TTC549 (cell line): ENCODE measurements at regions not wholly inside any gene's neighbourhood (a gene's known extent, or its start where the extent isn't known, plus 50 kb on each side); places are given as distances from the start of the nearest gene placed in this dataset.
"Not testable (repeated sequence)": the region's sequence is repeated elsewhere in the genome, so short reads cannot be mapped to it uniquely, and the experiment has no call there.

Experiments used
- FAIRE-seq: peaks from 2 replicates; lab custom pipeline; 2012; peaks lifted over from hg19 to GRCh38; lab: Jason Lieb, UNC

DNA sequence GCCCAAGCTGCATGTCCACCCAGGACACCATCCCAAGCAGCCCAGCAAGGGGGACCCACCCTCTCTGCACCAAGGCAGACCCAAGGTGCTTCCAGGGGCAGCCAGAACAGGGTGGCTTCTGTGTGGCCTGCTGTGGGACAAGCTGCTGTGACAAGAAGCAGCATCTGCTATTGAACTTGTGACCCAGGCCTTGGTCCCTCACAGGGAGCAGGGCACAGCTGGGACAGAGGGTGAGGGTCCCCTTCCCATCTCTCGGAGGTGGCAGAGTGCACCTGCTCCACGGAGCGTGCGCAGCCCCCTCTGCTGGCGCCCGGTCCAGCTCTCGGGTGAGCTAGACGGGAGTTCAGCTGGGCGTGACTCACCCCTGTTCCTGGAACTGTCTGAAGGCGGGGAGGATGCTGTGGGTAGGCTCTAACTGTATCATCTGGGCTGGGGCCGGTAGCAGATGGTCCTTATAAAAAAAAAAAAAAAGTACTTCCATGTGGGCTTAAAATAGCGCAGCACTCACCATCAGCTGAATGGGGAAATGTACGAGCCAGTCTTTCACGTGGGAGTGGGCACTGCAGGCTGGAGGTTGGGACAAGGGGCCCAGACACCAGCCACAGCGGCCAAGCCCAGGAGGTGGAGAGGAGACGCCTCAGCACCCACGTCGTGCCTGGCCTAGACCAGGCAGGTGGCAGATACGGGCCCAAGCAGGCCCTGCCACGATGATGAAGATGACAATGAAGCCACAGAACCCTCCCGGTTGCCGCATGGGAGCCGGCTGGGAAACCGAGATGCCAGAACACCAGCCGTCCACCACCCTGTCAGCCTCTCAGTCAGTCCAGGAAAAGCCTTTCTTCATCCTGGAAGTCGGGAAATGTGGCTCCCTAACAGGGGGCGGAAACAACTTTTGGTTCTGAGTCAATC, 136.8 kb upstream of the ID2 start:
- no peak for FAIRE-seq

DNA sequence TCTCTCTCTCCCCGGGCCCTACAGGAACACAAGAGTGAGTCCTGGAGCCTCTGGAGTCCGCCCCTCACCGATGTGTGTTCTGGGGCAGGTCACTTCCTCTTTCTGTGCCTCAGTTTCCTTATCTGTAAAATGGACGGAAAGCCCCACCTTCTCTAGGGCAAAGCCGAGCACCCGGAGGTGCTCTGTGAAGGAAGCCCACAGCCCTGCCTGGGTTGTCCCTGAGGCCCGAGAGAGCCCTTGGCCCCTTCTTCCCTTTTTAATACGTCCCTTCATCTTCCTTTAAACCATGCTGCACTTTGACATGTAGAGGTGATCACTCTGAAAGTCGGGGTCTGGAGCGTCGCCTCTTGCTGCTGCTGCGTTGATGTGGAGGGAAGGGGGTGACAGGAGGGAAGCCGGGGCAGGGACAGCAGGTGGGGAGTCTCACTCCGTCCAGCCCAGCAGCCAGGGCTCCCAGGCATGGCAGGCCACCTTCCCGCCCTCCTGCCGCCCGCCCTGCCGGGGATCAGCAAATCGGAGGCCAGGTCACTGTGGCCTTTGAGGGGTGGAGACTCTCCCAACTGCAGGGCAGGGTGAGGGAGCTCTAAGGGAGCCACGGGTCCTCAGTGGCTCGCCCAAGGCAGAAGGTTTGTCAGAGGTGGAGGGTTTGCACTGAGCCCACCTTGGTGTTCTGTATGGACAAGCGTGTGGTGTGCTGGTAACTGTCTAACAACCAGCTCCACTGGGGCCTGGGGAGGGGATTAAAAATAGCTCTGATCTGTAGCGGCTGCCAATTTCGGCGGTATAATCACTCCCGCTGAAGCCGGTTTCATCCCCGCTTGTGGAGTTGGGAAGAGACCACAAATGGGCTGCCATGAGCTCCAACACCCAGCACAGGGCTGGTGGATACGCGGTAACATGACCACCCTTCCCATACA, 135.9 kb upstream of the ID2 start:
- FAIRE-seq, result no peak

DNA sequence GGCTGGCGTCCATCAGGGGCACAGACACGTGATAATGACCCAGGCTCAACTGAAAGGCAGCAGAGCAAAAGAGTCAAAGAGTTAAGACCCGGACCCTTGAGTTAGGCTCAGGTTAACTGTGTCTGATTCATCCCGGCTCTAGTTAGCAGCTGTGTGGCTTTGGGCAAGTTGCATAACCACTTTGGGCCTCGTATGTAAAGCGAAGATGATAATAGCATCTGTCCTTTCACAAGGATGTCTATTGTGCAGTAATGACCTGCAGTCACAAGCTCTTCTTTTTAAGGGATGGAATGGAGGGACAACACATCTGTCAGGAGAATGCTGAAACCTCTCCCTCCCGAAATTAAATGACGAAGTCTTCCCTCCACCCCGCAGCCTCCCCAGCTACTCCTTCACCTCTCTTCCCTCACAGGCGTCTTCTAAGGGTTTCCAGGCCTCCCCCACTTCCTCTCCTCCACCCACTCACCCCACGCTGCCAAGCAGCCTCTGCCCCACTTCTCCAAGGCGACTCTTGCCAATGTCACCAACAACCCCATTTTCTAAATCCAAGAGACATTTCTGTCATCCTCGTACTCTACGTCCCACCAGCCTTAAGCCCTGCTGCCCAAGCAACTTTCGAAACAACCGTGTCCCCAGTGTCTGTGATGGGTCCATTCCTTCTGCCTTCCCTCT, 135.1 kb upstream of the ID2 start:
- no peak for FAIRE-seq

DNA sequence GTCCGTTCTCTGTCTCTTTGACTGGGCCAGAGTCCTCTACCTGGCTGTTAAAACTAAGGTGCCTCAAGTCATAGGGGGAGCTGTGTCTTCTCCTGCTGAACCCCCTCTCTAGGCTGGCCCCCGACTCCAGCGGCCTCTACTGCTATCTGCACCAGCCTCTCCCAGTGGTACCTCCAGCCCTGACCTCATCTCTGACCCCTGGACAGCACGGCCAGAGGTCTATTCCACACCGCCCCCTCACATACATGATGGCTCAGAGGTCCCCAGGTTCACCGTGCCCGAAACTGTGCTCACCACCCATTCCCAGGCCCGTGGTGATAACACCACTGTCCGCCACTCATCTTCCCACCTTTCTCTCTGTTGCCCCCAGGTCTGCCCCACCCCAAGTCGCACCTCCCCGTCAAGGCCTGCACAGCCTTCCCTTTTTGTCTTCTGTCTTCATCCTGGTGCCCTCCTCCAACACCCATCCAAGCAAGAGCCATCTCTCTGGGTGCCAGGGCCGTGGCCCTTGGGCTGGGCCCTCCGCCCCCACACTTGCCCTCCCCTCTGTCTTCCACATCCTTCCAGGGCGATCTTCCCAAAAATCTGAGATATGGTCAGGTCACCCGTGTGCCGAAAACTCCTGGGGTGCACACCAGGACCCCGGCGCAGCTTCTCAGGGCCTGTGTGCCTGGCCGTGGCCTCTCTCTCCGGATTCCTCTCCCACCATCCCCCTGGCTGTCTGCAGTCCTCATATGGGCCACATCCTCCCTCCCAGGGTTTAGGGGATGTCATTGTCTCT, 134.4 kb upstream of the ID2 start:
- no peak for FAIRE-seq

DNA sequence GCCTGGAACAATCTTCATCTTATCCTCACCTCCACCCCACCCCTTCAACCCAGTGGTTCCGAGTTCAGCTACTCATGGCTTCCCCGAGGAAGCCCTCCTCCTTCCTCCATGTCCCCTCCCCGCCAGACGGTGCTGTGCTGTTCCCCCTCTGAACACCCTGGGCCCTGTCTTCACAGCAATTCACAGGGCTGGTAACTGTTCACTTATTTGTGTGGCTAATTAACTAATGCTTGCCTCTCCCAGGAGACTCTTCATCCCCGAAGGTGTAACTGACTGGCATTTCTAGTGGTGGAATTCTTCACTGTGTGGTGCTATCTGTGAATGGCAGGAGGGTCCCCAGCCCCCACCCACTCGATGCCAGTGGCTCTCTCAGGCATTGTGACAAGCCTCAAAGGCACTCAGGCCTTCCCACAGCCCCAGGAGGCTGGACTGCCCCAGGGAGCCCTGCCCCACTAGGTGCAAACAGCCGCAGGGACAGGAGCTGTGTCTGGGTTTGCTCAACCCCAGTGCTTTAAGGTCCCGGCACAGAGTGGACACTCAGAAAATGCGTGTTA, 133.7 kb upstream of the ID2 start:
- FAIRE-seq, result no peak

DNA sequence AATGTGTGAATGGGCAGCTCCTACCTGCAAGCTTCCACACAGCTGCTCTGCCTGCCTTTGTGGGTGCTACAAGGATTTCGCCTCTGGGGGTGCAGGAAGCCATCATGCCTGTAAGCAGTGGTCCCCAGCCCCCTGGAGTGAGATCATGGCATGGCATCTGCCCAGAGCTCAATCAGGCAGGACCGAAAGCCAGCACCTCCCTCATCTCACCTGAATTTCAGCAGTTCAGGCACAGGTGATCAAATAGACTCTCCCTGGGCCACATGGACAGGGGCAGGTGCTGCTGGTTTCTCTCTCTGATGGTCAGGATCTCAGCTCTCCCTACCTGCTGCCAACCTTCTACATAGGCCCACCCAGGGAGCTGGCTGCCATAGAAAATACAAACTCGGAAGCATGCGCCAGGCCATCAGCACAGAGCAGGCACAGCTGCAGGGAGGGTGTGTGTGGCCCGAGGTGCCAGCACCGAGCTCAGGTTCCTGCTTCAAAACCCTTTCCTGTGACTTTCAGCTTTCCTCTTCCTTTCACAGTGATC, 133.2 kb upstream of the ID2 start:
- FAIRE-seq, result no peak

DNA sequence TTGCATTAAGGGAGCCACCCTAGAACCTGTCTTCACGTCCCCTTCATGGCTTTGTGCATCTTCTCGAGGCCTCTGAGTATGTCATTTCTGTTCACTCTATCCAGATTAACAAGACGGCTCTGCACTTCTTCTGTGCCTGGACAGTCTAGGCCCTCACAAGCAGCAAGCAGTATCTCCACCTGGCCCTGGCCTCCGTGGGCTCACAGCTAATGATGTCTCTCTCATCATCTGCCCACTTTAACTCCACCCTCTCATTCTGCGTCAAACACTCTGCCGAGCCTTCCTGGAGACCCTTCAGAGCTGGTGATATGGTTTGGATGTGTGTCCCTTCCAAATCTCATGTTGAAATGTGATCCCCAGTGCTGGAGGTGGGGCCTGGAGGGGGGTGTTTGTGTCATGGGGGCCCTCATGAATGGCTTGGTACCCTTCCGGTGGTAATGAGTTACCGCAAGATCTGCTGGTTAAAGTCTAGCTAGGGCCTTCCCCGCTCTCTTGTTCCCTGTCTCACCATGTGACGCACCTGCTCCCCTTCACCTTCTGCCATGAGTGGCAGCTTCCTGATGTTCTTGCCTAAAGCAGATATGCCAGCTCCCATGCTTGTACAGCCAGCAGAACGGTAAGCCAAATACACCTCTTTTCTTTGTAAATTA, 132.5 kb upstream of the ID2 start:
- FAIRE-seq, result no peak

DNA sequence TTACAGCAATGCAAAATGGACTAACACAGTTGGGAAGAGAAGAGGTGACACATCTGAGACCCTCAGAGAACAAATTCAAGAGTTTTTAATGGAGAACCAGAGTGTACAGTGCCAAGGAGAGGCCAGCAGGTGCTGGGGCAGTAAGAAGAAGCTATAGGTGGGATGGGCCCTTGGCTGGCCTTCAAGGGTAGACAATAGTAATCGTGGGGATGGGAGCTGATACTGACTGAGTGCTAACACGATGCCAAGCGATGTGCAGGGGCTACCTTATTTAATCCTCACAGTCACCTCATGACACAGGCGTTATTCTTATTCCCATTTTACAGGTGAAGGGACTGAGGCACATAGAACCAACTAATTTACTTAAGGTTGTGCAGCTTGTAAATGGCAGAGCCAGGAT, 131.9 kb upstream of the ID2 start:
- no peak for FAIRE-seq

DNA sequence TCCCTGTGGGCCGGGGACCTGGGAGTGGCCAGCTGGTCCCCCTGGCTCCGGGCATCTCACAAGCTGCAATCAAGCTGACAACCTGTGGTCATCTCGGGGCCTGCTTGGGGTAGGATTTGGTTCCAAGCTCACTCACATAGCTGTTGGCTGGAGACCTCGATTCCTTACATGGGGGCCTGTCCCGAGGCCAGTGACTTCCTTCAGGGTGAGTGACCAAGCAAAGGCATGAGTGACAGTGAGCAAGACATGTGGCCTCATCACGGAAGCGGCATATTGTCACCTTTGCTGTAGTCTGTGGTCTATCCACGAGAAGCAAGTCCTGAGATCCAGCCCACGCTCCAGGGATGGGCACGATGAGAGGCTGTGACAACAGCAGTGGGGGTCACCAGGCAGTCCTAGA, 131.4 kb upstream of the ID2 start:
- FAIRE-seq, result no peak

DNA sequence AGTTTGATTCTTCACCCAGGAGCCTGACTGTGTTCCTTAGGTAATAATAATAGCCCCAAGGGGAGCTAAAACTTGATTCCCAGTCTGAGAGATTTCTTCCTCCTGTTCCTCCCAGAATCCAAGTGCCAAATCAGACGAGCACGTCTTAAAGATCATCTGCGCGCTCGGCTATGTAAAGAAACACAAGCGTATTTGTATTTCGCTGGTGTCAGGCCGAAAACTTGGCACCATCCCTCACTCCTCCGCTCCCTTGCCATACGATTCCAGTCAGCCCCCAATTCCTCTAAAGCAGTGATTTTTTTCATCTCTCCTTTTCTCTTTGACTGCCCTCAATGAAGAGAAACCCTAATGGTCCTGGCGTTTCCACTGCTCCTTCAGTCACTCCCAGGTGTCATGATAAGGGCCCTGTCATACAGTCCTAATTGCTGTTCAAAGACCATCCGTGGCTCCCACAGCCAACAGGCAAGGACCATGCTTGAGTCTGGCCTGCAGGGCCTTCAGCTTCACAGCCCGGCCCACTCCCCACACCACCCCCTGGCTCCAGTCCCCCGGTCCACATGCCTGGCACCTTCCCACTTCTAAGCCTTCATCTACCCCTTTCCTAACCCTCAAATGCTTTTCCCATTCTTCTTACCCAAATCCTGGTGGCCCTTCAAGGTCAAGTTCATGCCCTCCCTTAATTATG, 130.8 kb upstream of the ID2 start:
- no peak for FAIRE-seq

DNA sequence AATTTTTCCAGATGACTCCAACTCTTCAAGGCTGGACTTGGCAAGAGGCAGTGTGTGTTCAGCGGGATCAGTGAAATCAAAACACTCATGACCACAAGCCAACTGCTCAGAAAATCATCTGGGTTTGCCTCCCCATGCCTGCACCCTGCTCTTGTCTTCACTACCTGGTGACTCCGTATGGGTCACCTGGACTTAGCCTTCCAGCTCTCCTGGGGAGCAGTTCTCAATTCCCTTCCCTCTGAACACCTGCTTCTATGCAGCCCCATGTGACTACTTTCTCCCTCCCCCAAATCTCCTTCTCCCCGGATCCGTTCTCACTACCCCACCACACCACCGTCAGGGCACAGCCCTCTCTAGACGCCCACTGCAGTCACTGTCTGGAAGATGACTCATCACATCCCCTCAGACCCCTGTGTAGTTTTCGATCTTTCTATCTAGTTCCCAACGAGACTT, 130.2 kb upstream of the ID2 start:
- no peak for FAIRE-seq

DNA sequence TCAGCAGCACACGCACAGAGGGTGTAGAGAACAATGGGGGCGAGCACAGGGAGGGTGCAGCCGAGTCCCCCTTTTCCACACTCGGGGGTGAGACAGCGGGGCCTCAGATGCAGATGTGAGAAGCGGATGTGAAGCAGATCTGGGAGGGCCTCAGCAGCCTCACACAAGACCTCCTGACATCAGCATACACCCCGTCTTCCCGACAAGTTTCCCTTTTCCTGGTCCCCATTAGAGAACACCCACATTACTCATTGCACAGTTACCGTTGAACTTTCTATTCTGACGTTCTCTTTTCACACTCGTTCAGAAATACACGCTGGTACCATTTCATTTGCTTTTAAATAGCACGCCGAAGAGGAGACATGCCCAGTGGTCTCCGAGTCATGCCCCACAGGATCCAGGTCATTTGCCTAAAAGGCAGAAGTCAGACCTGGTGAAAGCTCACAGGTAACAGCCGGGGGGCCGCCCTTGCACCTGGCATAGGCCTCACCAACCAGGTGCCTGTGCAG, 129.5 kb upstream of the ID2 start:
- no peak for FAIRE-seq

DNA sequence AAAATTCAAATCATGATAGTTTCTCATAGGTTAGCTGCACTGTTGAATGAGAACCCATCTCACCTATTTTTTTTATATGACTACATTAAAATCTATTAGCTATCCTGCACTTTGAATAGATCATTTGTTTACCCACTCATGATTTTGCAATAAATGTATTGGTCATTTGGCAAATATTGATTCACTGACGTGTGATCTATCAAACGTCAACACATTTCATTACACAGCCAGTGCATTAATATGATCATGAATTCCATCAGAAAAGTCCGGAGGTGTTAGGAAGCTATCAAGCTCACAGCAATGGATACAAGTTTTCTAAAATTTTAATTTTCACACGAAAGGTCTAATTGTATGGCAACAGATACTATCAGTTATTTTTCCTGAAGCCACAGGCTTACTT, 128.2 kb upstream of the ID2 start:
- FAIRE-seq, result no peak

DNA sequence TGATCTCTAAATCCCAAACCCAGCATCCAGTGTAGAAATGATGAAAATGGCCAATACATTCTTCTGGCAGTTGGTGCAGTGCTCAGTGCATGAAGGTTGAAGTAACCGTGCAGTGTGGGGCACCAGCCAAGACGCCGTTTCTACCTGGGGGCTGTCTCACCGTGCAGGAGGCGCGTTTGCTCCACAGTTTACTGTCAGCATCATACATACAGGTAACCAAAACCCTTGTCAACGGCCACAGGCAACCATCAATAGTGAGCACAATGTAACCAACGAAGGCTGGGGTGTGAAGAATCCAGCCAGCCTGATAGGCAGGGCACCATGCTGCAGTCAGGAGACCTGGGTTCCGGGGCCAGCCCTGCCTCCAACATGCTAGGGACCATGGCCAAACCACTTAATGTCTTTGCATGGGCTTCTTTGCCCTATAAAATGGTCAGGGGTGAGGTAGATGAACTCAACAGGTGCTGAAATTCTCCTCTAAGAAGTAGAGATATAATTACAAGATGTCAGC, 127.5 kb upstream of the ID2 start:
- no peak for FAIRE-seq

DNA sequence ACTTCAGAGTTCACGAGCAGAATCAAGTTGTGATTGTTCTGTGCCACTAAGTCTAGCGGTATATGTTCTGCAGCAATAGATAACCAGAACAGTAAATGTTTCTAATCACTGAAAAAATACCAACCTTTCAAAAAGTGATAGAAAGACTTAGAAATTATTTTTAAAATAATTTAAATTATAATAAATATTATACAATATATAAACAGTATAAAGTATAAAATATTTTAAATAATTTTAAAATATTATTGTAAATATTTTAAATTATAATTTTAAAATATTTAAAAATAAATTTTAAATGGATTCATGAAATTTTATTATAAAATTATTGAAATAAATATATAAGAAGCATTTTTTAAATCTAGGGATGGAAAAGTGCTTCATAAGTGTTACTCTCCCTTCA, 126.3 kb upstream of the ID2 start:
- peak; percentile 99 for FAIRE-seq

DNA sequence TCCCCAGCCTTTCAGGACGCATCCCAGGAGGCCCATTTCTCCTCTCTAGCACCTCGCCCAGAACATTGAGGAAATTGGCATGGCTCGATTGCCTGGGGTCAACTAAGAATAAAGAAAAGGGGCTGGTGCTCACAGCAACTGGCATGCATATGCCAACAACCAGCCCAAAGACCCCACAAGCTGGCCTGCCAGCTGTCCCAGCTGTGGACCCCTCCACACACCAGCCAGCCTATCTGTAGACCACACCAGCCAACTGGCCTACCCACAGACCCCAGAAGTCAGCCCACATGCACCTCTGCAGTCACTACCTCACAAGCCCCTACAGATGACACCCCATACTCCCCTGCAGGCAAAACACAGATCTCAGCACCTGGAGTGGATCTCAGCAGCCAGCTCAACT, 123.8 kb upstream of the ID2 start:
- FAIRE-seq, result no peak

DNA sequence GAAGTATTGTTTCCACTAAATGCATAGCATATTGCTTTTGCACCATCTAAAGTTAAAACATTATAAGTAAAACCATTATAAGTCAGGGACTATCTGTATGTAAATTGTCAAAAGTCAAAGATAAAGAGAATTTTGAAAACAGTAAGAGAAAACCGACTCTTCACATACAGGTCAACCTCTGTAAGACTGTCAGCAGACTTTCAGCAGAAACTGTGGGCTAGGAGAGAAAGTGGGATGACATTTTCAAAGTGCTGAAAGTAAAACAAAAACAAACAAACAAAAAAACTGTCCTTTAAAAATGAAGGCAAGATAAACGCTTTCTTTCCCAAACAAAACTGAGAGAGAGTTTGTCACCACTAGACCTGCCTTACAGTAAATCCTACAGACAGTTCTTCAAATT, 122.9 kb upstream of the ID2 start:
- no peak for FAIRE-seq

DNA sequence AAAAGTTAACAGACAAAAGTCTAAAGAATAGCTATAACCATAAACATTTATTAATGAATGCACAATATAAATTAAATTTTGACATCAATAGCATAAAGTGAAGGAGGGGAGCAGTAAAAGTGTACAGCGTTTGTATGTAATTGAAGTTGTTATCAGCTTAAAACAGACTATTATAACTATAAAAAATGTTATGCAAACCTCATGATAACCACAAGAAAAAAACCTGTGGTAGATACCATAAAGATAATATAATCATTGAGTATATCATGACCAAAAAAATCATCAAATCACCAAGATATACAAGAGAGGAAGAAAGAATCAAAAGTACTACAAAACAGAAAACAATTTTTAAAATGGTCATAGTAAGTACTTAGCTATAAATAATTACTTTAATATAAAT, 122.1 kb upstream of the ID2 start:
- peak; percentile 68 for FAIRE-seq

DNA sequence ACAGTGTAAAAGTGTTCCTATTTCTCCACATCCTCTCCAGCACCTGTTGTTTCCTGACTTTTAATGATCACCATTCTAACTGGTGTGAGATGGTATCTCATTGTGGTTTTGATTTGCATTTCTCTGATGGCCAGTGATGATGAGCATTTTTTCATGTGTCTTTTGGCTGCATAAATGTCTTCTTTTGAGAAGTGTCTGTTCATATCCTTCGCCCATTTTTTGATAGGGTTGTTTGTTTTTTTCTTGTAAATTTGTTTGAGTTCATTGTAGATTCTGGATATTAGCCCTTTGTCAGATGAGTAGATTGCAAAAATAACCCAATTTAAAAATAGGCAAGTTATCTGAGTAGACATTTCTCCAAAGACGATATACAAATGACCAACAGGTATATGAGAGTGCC, 120.2 kb upstream of the ID2 start:
- not testable (repeated sequence) for FAIRE-seq
